SK-N-SH (cell line): ENCODE measurements at regions not wholly inside any gene's neighbourhood (a gene's known extent, or its start where the extent isn't known, plus 50 kb on each side); places are given as distances from the start of the nearest gene placed in this dataset.

ENCODE experiments used
- EP300 ChIP-seq, 2 experiments: IDR thresholded peaks; 2 replicates each; pipeline versions ENCODE4 v1.4.0 to v1.6.1; 2012; ENCODE audit warnings: borderline replicate concordance in 1 of 2, low read depth in 1 of 2, low read length in 1 of 2
- EZH2phosphoT487 ChIP-seq: fragments of 200-600 bp; sonication (generic); IDR thresholded peaks from 2 replicates; pipeline ENCODE4 v1.6.1; 2017; ENCODE audit warnings: low read depth, mixed run types, mild to moderate bottlenecking, antibody characterized with exemption, moderate library complexity, borderline replicate concordance
- GABPA ChIP-seq: IDR thresholded peaks from 2 replicates; pipeline ENCODE4 v1.4.0; 2012; ENCODE audit warnings: low read depth, mild to moderate bottlenecking
- JUND ChIP-seq: IDR thresholded peaks from 2 replicates; pipeline ENCODE4 v1.4.0; 2012
- MEF2A ChIP-seq: IDR thresholded peaks from 2 replicates; pipeline ENCODE4 v1.4.0; 2012; ENCODE audit warnings: low read depth, borderline replicate concordance
- RAD21 ChIP-seq: IDR thresholded peaks from 2 replicates; pipeline ENCODE4 v1.6.1; 2012; ENCODE audit warnings: mild to moderate bottlenecking, low read length
- RCOR1 ChIP-seq: fragments of 150-350 bp; IDR thresholded peaks from 2 replicates; pipeline ENCODE4 v1.6.1; 2017; ENCODE audit warnings: antibody characterized with exemption, low read length
- RFX5 ChIP-seq: IDR thresholded peaks from 2 replicates; pipeline ENCODE4 v1.6.1; 2012; ENCODE audit warnings: mild to moderate bottlenecking, improper control_type of control experiment, low read length
- SMC3 ChIP-seq: IDR thresholded peaks from 2 replicates; pipeline ENCODE4 v1.6.1; 2012; ENCODE audit warnings: low read depth, low read length, improper control_type of control experiment
- TAF1 ChIP-seq: IDR thresholded peaks from 2 replicates; pipeline ENCODE4 v1.6.1; 2012; ENCODE audit warnings: low read depth, mild to moderate bottlenecking, low read length, moderate library complexity, borderline replicate concordance
- TF ChIP-seq, protein P1 (sequence below): fragments of 200-600 bp; sonication (generic); IDR thresholded peaks from 2 replicates; pipeline ENCODE4 v1.6.1; 2017; ENCODE audit warnings: antibody characterized with exemption, mild to moderate bottlenecking, moderate library complexity
- TF ChIP-seq, protein P2 (sequence below): IDR thresholded peaks from 2 replicates; pipeline ENCODE4 v1.4.0; 2012; ENCODE audit warnings: low read depth, borderline replicate concordance
- TF ChIP-seq, protein P3 (sequence below): IDR thresholded peaks from 2 replicates; pipeline ENCODE4 v1.4.0; 2012; ENCODE audit warnings: low read depth

DNA sequence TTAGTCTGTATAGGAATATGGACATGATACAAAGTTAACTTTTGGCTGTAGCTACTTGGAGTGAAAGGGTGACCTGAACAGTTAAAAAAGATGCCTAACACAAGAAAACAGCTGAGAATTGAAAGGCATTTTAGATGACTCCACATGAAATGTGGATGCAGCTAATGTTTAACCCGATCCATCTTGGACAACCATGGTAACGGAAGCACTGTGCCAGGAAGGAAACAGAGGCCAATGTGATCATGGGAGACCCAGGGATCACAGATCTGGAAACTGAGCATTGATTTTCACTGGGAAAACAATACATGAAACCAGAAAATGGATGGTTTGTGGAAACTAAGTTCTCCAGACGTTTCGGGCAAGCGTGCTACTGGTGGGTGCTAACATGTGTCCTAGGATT lies 669.1 kb downstream of the GALR1 start:
- TF ChIP-seq, protein P1, sequence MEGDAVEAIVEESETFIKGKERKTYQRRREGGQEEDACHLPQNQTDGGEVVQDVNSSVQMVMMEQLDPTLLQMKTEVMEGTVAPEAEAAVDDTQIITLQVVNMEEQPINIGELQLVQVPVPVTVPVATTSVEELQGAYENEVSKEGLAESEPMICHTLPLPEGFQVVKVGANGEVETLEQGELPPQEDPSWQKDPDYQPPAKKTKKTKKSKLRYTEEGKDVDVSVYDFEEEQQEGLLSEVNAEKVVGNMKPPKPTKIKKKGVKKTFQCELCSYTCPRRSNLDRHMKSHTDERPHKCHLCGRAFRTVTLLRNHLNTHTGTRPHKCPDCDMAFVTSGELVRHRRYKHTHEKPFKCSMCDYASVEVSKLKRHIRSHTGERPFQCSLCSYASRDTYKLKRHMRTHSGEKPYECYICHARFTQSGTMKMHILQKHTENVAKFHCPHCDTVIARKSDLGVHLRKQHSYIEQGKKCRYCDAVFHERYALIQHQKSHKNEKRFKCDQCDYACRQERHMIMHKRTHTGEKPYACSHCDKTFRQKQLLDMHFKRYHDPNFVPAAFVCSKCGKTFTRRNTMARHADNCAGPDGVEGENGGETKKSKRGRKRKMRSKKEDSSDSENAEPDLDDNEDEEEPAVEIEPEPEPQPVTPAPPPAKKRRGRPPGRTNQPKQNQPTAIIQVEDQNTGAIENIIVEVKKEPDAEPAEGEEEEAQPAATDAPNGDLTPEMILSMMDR: no peak
- no peak for TF ChIP-seq SMC3
- TF ChIP-seq RAD21: no peak
- TF ChIP-seq, protein P2, sequence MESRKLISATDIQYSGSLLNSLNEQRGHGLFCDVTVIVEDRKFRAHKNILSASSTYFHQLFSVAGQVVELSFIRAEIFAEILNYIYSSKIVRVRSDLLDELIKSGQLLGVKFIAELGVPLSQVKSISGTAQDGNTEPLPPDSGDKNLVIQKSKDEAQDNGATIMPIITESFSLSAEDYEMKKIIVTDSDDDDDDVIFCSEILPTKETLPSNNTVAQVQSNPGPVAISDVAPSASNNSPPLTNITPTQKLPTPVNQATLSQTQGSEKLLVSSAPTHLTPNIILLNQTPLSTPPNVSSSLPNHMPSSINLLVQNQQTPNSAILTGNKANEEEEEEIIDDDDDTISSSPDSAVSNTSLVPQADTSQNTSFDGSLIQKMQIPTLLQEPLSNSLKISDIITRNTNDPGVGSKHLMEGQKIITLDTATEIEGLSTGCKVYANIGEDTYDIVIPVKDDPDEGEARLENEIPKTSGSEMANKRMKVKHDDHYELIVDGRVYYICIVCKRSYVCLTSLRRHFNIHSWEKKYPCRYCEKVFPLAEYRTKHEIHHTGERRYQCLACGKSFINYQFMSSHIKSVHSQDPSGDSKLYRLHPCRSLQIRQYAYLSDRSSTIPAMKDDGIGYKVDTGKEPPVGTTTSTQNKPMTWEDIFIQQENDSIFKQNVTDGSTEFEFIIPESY: no peak
- no peak for TF ChIP-seq JUND
- TF ChIP-seq GABPA: no peak
- TF ChIP-seq EP300 (IDR thresholded peaks at IDR 0.05; ENCODE audit: borderline replicate concordance in 1 of 2, low read depth in 1 of 2, low read length in 1 of 2): no peak
- TF ChIP-seq EZH2phosphoT487: no peak
- TF ChIP-seq MEF2A: no peak
- TF ChIP-seq RCOR1: no peak
- TF ChIP-seq, protein P3, sequence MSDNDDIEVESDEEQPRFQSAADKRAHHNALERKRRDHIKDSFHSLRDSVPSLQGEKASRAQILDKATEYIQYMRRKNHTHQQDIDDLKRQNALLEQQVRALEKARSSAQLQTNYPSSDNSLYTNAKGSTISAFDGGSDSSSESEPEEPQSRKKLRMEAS: no peak
- TF ChIP-seq RFX5: no peak
- TF ChIP-seq TAF1: no peak
